Karpas-422 (cell line): ENCODE measurements at regions not wholly inside any gene's neighbourhood (a gene's known extent, or its start where the extent isn't known, plus 50 kb on each side); places are given as distances from the start of the nearest gene placed in this dataset.

Experiments
- DNase-seq: peaks from one replicate; pipeline ENCODE4 v3.0.0-alpha.2; 2015
- H2AFZ ChIP-seq: fragments of 200-600 bp; sonication (generic); 2 replicates; pipeline ENCODE4 v1.6.1; 2014; ENCODE audit warnings: antibody characterized with exemption, low read length, mixed read lengths
- H3K27ac ChIP-seq: fragments of 200-600 bp; sonication (generic); 2 replicates; pipeline ENCODE4 v1.5.1; 2014; ENCODE audit warnings: mild to moderate bottlenecking, low read length, moderate library complexity
- H3K27me3 ChIP-seq: fragments of 200-600 bp; sonication (generic); 2 replicates; pipeline ENCODE4 v1.6.1; 2014; ENCODE audit warnings: low read length, mixed read lengths
- H3K36me3 ChIP-seq: fragments of 200-600 bp; sonication (generic); 2 replicates; pipeline ENCODE4 v1.6.1; 2014; ENCODE audit warnings: low read length, mixed read lengths; ENCODE audit not compliant: insufficient read depth
- H3K4me1 ChIP-seq: fragments of 200-600 bp; sonication (generic); 2 replicates; pipeline ENCODE4 v1.6.1; 2014; ENCODE audit warnings: mild to moderate bottlenecking, low read length, mixed read lengths
- H3K4me2 ChIP-seq: fragments of 200-600 bp; sonication (generic); 2 replicates; pipeline ENCODE4 v1.6.1; 2014; ENCODE audit warnings: low read length, low read depth, mild to moderate bottlenecking; ENCODE audit not compliant: poor library complexity, severe bottlenecking
- H3K4me3 ChIP-seq: fragments of 200-600 bp; sonication (generic); 2 replicates; pipeline ENCODE4 v1.5.1; 2014; ENCODE audit warnings: mild to moderate bottlenecking, antibody characterized with exemption, low read length, mixed read lengths
- H3K79me2 ChIP-seq: fragments of 200-600 bp; sonication (generic); 2 replicates; pipeline ENCODE4 v1.6.1; 2014; ENCODE audit warnings: mild to moderate bottlenecking, low read length, mixed read lengths
- H3K9ac ChIP-seq: fragments of 200-600 bp; sonication (generic); 2 replicates; pipeline ENCODE4 v1.6.0; 2014; ENCODE audit warnings: low read length
- H3K9me2 ChIP-seq: fragments of 200-600 bp; sonication (generic), shearing (Covaris generic); replicated peaks from 2 replicates; pipeline ENCODE4 v1.6.0; 2014; ENCODE audit warnings: mild to moderate bottlenecking, low read length, moderate library complexity; ENCODE audit not compliant: insufficient read depth
- H3K9me3 ChIP-seq: fragments of 300-700, 200-600 bp; sonication (generic); 2 replicates; pipeline ENCODE4 v1.6.1; 2014; ENCODE audit warnings: low read length, mixed read lengths
- H4K20me1 ChIP-seq: fragments of 200-600 bp; sonication (generic); 2 replicates; pipeline ENCODE4 v1.6.1; 2014; ENCODE audit warnings: mild to moderate bottlenecking, antibody characterized with exemption, low read length, low read depth; ENCODE audit not compliant: insufficient read depth

DNA sequence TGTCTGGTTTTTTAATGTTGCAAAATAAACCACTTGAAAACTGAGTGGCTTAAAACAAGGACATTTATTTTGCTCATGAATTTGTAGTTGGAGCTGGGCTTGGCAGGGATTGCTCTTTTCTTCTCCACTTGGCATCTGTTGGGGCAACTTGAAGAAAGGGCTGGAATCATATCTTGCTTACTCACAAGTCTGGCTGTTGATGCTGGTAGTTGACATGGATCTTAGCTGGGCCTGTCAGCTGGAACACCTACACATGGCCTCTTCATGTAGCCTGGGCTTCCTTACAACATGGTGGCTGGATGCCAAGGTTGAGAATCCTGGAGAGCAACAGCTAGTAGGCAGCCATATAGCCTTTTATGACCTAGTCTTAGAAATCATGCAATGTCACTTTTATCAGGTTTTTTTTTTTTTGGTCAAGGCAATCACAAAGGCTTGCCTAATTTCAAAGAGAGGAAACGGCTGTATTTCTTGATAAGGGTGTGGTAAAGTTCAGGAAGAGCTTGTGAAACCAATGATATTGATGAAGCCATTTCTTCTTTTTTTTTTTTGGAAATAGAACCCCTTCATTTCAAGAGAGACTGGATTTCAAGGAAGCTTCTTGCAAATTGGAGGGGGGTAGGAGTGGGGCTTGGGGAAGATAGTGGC, 262.1 kb downstream of the IL20RB start:
- Histone ChIP-seq H3K27ac (no peak overlapping the region), H3K9me2 (no peaks in the 10 kb centered on the region)

DNA sequence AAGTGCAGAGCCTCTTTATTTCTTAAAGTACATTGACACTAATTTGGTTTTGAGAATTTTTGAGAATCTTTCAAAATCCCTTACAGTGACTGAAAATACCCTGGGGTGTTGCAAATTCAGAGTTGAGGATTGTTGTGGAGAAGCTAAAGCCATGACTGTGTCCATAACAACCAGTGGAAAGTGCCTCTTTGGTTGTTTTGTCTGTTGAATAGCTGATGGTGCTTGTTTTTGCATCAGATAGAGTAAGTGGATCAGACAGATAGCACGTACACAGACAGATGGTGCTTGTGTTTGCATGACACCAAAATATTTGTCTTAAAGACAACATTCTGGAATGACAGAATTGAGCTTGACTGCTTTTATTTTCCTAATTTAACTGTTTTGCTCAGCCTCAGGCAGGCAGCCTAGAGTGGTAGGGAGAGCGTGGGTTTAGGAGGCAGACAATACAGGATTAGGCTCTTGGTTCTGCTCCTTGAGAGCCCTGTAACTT, 265.0 kb downstream of the IL20RB start:
- H4K20me1 ChIP-seq, result no peaks in the 10 kb centered on the region
- H3K4me2 ChIP-seq, result no peak overlapping the region
- H3K79me2 ChIP-seq, result no peaks in the 10 kb centered on the region
- H3K36me3 ChIP-seq, result no peaks in the 10 kb centered on the region
- H3K9me3 ChIP-seq, result no peaks in the 10 kb centered on the region
- H3K4me3 ChIP-seq, result no peak overlapping the region
- H2AFZ ChIP-seq, result no peak overlapping the region
- no peak overlapping the region for H3K27ac ChIP-seq
- H3K9ac ChIP-seq, result no peak overlapping the region
- no peaks in the 10 kb centered on the region for H3K9me2 ChIP-seq
- H3K4me1 ChIP-seq, result no peaks in the 10 kb centered on the region
- H3K27me3 ChIP-seq, result no peaks in the 10 kb centered on the region
- DNase-seq, result no peak

More for the DNA sequence above, 262.1 kb downstream of the IL20RB start:
- H3K4me1 ChIP-seq, result no peaks in the 10 kb centered on the region
- no peak overlapping the region for H2AFZ ChIP-seq
- H3K9me3 ChIP-seq, result no peaks in the 10 kb centered on the region
- H4K20me1 ChIP-seq, result no peaks in the 10 kb centered on the region
- H3K36me3 ChIP-seq, result no peaks in the 10 kb centered on the region
- no peaks in the 10 kb centered on the region for H3K79me2 ChIP-seq
- no peak for DNase-seq
- no peaks in the 10 kb centered on the region for H3K27me3 ChIP-seq
- no peak overlapping the region for H3K4me3 ChIP-seq
- no peak overlapping the region for H3K4me2 ChIP-seq
- H3K9ac ChIP-seq, result no peak overlapping the region

DNA sequence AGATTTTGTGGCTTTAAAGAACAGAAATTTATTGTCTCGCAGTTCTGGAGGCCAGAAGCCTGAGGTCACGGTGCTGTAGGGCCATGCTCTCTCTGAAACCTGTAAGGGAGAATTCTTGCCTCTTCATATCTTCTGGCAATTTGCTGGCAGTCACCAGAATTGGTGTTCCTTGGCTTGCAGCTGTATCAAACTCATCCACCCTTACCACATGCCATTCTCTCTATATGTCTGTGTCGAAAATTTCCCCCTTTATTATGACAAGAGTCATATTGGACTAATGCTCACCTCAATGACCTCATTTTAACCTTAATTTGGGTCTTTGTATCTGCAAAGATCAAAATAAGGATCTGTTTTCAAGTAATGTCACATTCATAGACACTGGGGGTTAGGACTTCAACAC, 266.7 kb downstream of the IL20RB start:
- H3K27me3 ChIP-seq, result no peaks in the 10 kb centered on the region
- H3K9ac ChIP-seq, result no peak overlapping the region
- no peaks in the 10 kb centered on the region for H3K9me3 ChIP-seq
- no peak overlapping the region for H3K4me3 ChIP-seq
- no peaks in the 10 kb centered on the region for H3K9me2 ChIP-seq
- H3K4me2 ChIP-seq, result no peak overlapping the region
- H3K4me1 ChIP-seq, result no peaks in the 10 kb centered on the region
- no peaks in the 10 kb centered on the region for H4K20me1 ChIP-seq
- H3K36me3 ChIP-seq, result no peaks in the 10 kb centered on the region
- H3K27ac ChIP-seq, result no peak overlapping the region
- DNase-seq, result no peak
- no peaks in the 10 kb centered on the region for H3K79me2 ChIP-seq
- H2AFZ ChIP-seq, result no peak overlapping the region

DNA sequence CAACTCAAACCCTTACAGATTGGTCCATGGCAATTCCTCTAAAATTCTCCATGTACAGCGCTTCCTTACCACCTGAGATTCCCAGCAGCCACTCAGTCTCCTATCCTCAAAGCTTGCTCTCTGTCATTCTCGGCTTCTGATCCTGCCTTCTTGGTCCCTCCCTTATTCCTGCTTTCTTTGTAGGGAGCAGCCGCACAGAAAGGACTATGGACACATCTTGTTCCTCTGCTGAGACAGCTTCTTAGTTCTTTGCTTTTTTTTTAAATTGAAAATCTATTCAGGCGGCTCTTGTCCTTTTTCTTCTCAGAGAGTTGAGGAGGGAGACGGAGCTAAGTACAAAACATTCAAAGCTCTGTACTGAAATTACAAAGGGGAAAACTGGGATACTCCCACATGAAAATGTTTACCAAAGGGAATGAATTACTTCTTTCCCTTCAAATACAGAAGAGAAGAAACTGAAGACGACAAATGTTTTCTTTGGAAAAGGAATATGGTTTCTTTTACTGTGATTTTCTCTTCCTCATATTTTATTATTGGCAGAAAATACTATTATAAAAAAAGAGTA, 285.1 kb downstream of the IL20RB start:
- H4K20me1 ChIP-seq, result no peaks in the 10 kb centered on the region
- H3K9ac ChIP-seq, result no peak overlapping the region
- no peaks in the 10 kb centered on the region for H3K9me3 ChIP-seq
- H2AFZ ChIP-seq, result no peak overlapping the region
- H3K4me3 ChIP-seq, result no peak overlapping the region
- H3K27me3 ChIP-seq, result no peaks in the 10 kb centered on the region
- no peaks in the 10 kb centered on the region for H3K9me2 ChIP-seq
- no peaks in the 10 kb centered on the region for H3K36me3 ChIP-seq
- H3K27ac ChIP-seq, result no peak overlapping the region
- H3K4me2 ChIP-seq, result no peak overlapping the region
- H3K4me1 ChIP-seq, result no peaks in the 10 kb centered on the region
- no peak for DNase-seq
- H3K79me2 ChIP-seq, result no peaks in the 10 kb centered on the region

DNA sequence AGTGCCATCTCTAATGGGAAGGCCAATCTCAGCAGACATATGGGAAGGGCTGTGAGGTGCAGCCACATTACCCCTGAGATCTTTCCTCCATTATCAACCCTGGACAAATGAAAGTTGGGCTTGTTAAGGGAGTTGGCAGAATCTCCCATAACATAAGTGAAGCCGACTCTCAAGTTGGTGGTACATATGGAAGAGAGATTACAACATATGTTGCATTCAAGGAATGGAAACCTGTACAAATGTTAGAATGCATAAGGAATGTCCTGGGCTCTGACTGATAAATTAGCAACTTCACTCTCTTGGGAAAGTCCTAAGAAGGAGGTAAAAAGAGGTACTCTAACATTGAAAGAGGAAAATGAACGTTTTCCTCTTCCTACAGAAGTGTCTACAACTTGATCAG, 288.7 kb downstream of the IL20RB start:
- H3K27me3 ChIP-seq, result no peaks in the 10 kb centered on the region
- no peaks in the 10 kb centered on the region for H3K9me3 ChIP-seq
- no peak for DNase-seq
- H3K4me3 ChIP-seq, result no peak overlapping the region
- no peak overlapping the region for H3K9ac ChIP-seq
- no peaks in the 10 kb centered on the region for H4K20me1 ChIP-seq
- H3K36me3 ChIP-seq, result no peaks in the 10 kb centered on the region
- H2AFZ ChIP-seq, result no peak overlapping the region
- no peak overlapping the region for H3K4me2 ChIP-seq
- H3K79me2 ChIP-seq, result no peaks in the 10 kb centered on the region
- H3K4me1 ChIP-seq, result no peaks in the 10 kb centered on the region
- no peaks in the 10 kb centered on the region for H3K9me2 ChIP-seq
- H3K27ac ChIP-seq, result no peak overlapping the region

DNA sequence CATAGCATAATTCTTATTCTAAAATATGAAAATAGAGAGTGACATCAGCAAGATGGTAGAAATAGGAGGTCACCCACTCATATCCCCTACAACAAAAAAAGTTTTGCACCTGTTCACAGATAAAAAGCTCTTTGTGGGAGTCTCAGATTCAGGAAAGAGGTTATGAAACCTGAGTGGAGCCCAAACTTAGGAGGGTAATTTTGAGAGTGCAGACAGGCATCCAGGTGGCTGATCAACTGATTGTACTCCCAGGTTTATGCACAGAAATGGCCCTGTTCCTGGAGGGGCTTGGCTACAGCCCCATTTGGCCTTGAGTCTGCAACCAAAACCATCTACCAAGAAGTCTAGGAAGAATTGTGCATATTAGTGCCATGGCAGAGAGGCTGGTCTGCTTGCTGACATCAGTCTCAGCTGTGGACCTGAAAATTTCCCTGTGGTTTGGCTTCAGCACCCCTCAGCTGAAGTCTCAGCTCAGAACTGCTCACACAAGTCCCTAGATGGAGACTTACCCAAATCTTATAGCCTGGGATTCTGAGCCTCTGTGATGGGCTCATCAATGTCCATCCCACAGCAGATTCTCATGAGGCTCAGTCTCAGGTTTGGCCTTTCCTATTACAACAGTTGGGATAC, 291.6 kb downstream of the IL20RB start:
- Histone ChIP-seq H3K4me2 (no peak overlapping the region), H3K9me2 (no peaks in the 10 kb centered on the region), H2AFZ (no peak overlapping the region), H3K36me3 (no peaks in the 10 kb centered on the region), H3K9ac (no peak overlapping the region), H3K79me2 (no peaks in the 10 kb centered on the region), H3K4me1 (no peaks in the 10 kb centered on the region), H4K20me1 (no peaks in the 10 kb centered on the region), H3K27me3 (no peaks in the 10 kb centered on the region), H3K4me3 (no peak overlapping the region), H3K9me3 (no peaks in the 10 kb centered on the region), H3K27ac (no peak overlapping the region)
- no peak for DNase-seq

DNA sequence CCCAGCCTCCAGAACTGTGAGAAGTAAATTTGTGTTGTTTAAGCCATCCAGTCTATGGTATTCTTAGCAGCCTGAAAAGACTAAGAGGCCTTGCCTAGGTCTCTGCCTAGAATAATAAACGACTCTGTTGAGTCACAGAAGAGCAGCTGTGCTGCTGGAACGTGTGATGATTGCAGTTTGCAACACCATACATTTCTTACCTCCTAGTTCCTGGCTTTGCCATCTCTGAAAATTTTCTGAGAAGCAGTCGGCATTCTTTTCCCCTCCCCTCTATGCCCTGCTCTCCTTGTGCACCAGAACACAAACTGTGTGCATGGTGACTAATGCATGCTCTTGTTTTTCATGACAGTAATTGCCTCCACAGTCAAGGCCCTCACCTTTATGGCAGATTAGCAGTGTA, 301.3 kb downstream of the IL20RB start:
- Histone ChIP-seq H3K36me3 (no peaks in the 10 kb centered on the region), H3K79me2 (no peaks in the 10 kb centered on the region), H3K27ac (no peak overlapping the region), H3K9me2 (no peaks in the 10 kb centered on the region), H3K4me1 (no peaks in the 10 kb centered on the region), H3K9ac (no peak overlapping the region), H3K4me3 (no peak overlapping the region), H4K20me1 (no peaks in the 10 kb centered on the region), H3K9me3 (no peaks in the 10 kb centered on the region), H3K4me2 (no peak overlapping the region), H3K27me3 (no peaks in the 10 kb centered on the region), H2AFZ (no peak overlapping the region)
- DNase-seq, result no peak

DNA sequence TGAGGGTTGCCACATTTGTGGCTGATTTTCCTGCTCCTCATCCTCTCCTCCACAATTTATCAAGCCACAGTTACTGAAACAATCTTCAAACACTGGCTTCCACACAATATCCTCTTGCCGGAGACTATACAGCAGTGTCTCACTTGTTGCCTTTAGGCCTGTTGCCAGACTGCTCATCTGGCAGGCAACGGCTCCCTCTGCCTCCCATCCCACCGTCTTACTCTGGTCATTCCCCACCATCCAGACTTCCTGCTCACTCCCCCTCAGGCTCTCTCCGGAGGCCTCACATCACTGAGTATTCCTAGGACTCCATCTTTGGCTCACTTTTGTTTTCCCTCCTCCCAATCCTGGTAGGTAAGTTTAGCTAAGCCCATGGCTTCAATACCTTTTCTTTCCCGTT, 301.9 kb downstream of the IL20RB start:
- Histone ChIP-seq H4K20me1 (no peaks in the 10 kb centered on the region), H3K27ac (no peak overlapping the region)

More for the DNA sequence above, 301.9 kb downstream of the IL20RB start:
- H3K4me2 ChIP-seq, result no peak overlapping the region
- no peaks in the 10 kb centered on the region for H3K79me2 ChIP-seq
- H3K9me2 ChIP-seq, result no peaks in the 10 kb centered on the region
- no peak for DNase-seq
- no peaks in the 10 kb centered on the region for H3K36me3 ChIP-seq
- H3K9ac ChIP-seq, result no peak overlapping the region
- no peaks in the 10 kb centered on the region for H3K27me3 ChIP-seq
- H3K4me1 ChIP-seq, result no peaks in the 10 kb centered on the region
- H2AFZ ChIP-seq, result no peak overlapping the region
- no peak overlapping the region for H3K4me3 ChIP-seq
- no peaks in the 10 kb centered on the region for H3K9me3 ChIP-seq
